K562 (cell line): ENCODE measurements at regions not wholly inside any gene's neighbourhood (a gene's known extent, or its start where the extent isn't known, plus 50 kb on each side); places are given as distances from the start of the nearest gene placed in this dataset.
A peak's percentile ranks its signal among the peaks of the same experiment; 100 is the strongest.

ENCODE experiments used
- ATAC-seq: fragments of 200-7000 bp; cut with Tn5 transposase; 3 replicates; pipeline ENCODE4 v1.9.1; 2020; ENCODE audit warnings: moderate library complexity
- BruUV-seq: library from RNA; stranded (reverse); fragments of 400-500 nt; replicated peaks from 2 replicates; lab custom pipeline; 2021; lab: Mats Ljungman, UMichigan
- CTCF ChIA-PET: fragments of 300-600 bp; formaldehyde crosslinking; extraction: SDS; loops from one replicate; lab custom pipeline; 2021; ENCODE audit warnings: low intra/inter-chr PET ratio; lab: Yijun Ruan, JAX
- POLR2A ChIA-PET: fragments of 300-600, 350-650 bp; sonication (Branson Sonifier 250); formaldehyde crosslinking; extraction: SDS; loops from one replicate; lab custom pipeline; 2021; ENCODE audit warnings: antibody characterized with exemption, inconsistent platforms; lab: Yijun Ruan, JAX
- DNase-seq, 4 experiments: peaks; one replicate each; pipeline versions ENCODE4 v3.0.0 to v3.0.0-alpha.2; 2011 to 2018; ENCODE audit warnings: low spot score in 3 of 4, mixed read lengths in 3 of 4; ENCODE audit errors: extremely low read depth in 1 of 4
- FAIRE-seq: peaks from 2 replicates; lab custom pipeline; 2011; peaks lifted over from hg19 to GRCh38; lab: Jason Lieb, UNC
- H2AFZ ChIP-seq: 2 replicates; pipeline ENCODE4 v1.6.0; 2011; ENCODE audit warnings: low read depth, low read length, control low read depth, inconsistent platforms
- H3K27ac ChIP-seq: fragments of 200-600 bp; 3 replicates; pipeline ENCODE4 v1.8.0; 2011; ENCODE audit warnings: low read depth, mild to moderate bottlenecking, control low read depth, inconsistent platforms, low read length, moderate library complexity, mixed read lengths; ENCODE audit errors: extremely low read depth
- H3K27me3 ChIP-seq, 2 experiments: fragments of 300-600 bp in 1 of 2; 2 replicates in 1 of 2; 3 replicates in 1 of 2; pipeline versions ENCODE4 v1.6.0 to v1.8.0; 2011; ENCODE audit warnings: inconsistent platforms in 2 of 2, low read length in 2 of 2, mild to moderate bottlenecking in 1 of 2, mixed read lengths in 1 of 2, moderate library complexity in 1 of 2; ENCODE audit not compliant: control insufficient read depth in 2 of 2, insufficient read depth in 2 of 2
- H3K36me3 ChIP-seq: fragments of 300-600 bp; 3 replicates; pipeline ENCODE4 v1.8.0; 2011; ENCODE audit warnings: mild to moderate bottlenecking, low read length, inconsistent platforms; ENCODE audit not compliant: control insufficient read depth, insufficient read depth
- H3K4me1 ChIP-seq, 2 experiments: fragments of 200-600 bp in 1 of 2; replicated peaks in 1 of 2; 2 replicates in 1 of 2; 3 replicates in 1 of 2; pipeline versions ENCODE4 v1.5.1 to v1.8.0; 2011; ENCODE audit warnings: inconsistent platforms in 2 of 2, low read length in 2 of 2, mild to moderate bottlenecking in 1 of 2, mixed read lengths in 1 of 2, moderate library complexity in 1 of 2; ENCODE audit not compliant: control insufficient read depth in 2 of 2, insufficient read depth in 2 of 2
- H3K4me2 ChIP-seq: 2 replicates; pipeline ENCODE4 v1.6.1; 2011; ENCODE audit warnings: low read length, control low read depth, inconsistent platforms, mixed read lengths; ENCODE audit not compliant: insufficient read depth
- H3K4me3 ChIP-seq: fragments of 200-600 bp; sonication (generic), shearing (Covaris generic); 2 replicates; pipeline ENCODE4 v1.5.1; 2016; ENCODE audit warnings: control low read depth, inconsistent platforms
- H3K79me2 ChIP-seq: fragments of 200-600 bp; 3 replicates; pipeline ENCODE4 v1.8.0; 2011; ENCODE audit warnings: low read length, inconsistent platforms; ENCODE audit not compliant: control insufficient read depth, insufficient read depth
- H3K9ac ChIP-seq, 2 experiments: 2 replicates each; pipeline versions ENCODE4 v1.6.0 to v1.6.1; 2011; ENCODE audit warnings: low read depth in 2 of 2, low read length in 2 of 2, control low read depth in 1 of 2, inconsistent platforms in 1 of 2, mild to moderate bottlenecking in 1 of 2, mixed read lengths in 1 of 2; ENCODE audit not compliant: insufficient read depth in 1 of 2
- H3K9me1 ChIP-seq: one replicate; pipeline ENCODE4 v1.6.0; 2011; ENCODE audit warnings: inconsistent platforms, mild to moderate bottlenecking, low read length, moderate library complexity; ENCODE audit not compliant: control insufficient read depth, insufficient read depth
- H3K9me3 ChIP-seq: replicated peaks from 2 replicates; pipeline ENCODE4 v1.5.1; 2011; ENCODE audit warnings: low read depth, low read length, inconsistent platforms; ENCODE audit not compliant: control insufficient read depth, insufficient read depth
- H4K20me1 ChIP-seq: replicated peaks from 2 replicates; pipeline ENCODE4 v1.6.1; 2011; ENCODE audit warnings: low read length, inconsistent platforms, mixed read lengths; ENCODE audit not compliant: control insufficient read depth, insufficient read depth
- CEBPB ChIP-seq: fragments of 450-650 bp; IDR thresholded peaks from 2 replicates; pipeline ENCODE4 v1.6.1; 2016; ENCODE audit warnings: missing genetic modification characterization, missing compliant biosample characterization
- CREB5 ChIP-seq: fragments of 250-450 bp; sonication (Bioruptor Pico); IDR thresholded peaks from 2 replicates; pipeline ENCODE4 v1.5.0; 2020; ENCODE audit warnings: mild to moderate bottlenecking
- KHSRP ChIP-seq: fragments of 450-650 bp; IDR thresholded peaks from 2 replicates; pipeline ENCODE4 v1.6.1; 2017
- MAFF ChIP-seq: IDR thresholded peaks from 2 replicates; pipeline ENCODE4 v1.6.1; 2012; ENCODE audit warnings: low read length, improper control_type of control experiment
- NFXL1 ChIP-seq: fragments of 450-650 bp; formaldehyde crosslinking; IDR thresholded peaks from 2 replicates; pipeline ENCODE4 v1.4.0; 2021; ENCODE audit warnings: mild to moderate bottlenecking
- PHTF2 ChIP-seq: fragments of 250-450 bp; sonication (Bioruptor Pico); IDR thresholded peaks from 2 replicates; pipeline ENCODE4 v1.5.0; 2021; ENCODE audit warnings: mild to moderate bottlenecking
- POU5F1 ChIP-seq: fragments of 150-350 bp; IDR thresholded peaks from 2 replicates; pipeline ENCODE4 v1.6.1; 2014; ENCODE audit warnings: borderline replicate concordance, low read length, low read depth, mild to moderate bottlenecking; ENCODE audit not compliant: partially characterized antibody
- RBM14 ChIP-seq: fragments of 200-400 bp; formaldehyde crosslinking; IDR thresholded peaks from 2 replicates; pipeline ENCODE4 v1.6.1; 2018; ENCODE audit warnings: low read depth, mild to moderate bottlenecking, low read length, moderate library complexity, borderline replicate concordance; ENCODE audit not compliant: insufficient read depth
- TARDBP ChIP-seq: fragments of 450-650 bp; IDR thresholded peaks from 2 replicates; pipeline ENCODE4 v1.6.1; 2016
- U2AF2 ChIP-seq: fragments of 200-400 bp; formaldehyde crosslinking; optimal IDR thresholded peaks from 2 replicates; pipeline ENCODE3; 2017; ENCODE audit warnings: low read depth, mild to moderate bottlenecking, low read length
- ZNF316 ChIP-seq: fragments of 450-650 bp; IDR thresholded peaks from 2 replicates; pipeline ENCODE4 v1.6.1; 2016
- ZNF398 ChIP-seq: fragments of 250-450 bp; sonication (Bioruptor Pico); IDR thresholded peaks from 2 replicates; pipeline ENCODE4 v1.8.0; 2021; ENCODE audit warnings: moderate library complexity, mild to moderate bottlenecking, inconsistent platforms
- ZNF57 ChIP-seq: fragments of 450-650 bp; formaldehyde crosslinking; IDR thresholded peaks from 2 replicates; pipeline ENCODE4 v1.4.0; 2020; ENCODE audit warnings: mild to moderate bottlenecking, moderate library complexity
- ZNF696 ChIP-seq: fragments of 250-450 bp; sonication (Bioruptor Pico); conservative IDR thresholded peaks from 2 replicates; pipeline ENCODE4 v1.4.0; 2020; ENCODE audit warnings: mild to moderate bottlenecking, moderate library complexity
- WGBS: fragments of 100-300 bp; shearing (Covaris generic); methylation state at CpG from one replicate; pipeline ENCODE4 v1.1.6; 2016; ENCODE audit warnings: low coverage, mixed read lengths; ENCODE audit not compliant: insufficient coverage; ENCODE audit errors: missing lambda C conversion rate; 5-methylcytosine and 5-hydroxymethylcytosine counted together
- in situ Hi-C: fragments of 300-500 bp; cut with MboI; formaldehyde crosslinking; loops from 4 replicates; pipeline ENCODE4 v1.15.0; 2018; ENCODE audit warnings: inconsistent platforms, mixed read lengths
- intact Hi-C: fragments of 100-400 bp; cut with micrococcal nuclease; formaldehyde crosslinking; loops from 2 replicates; pipeline ENCODE4 v1.14.2; 2022

- intact Hi-C loops (no loop called here), in situ Hi-C loops (no loop called here)
- no peak overlapping the region for H3K27ac ChIP-seq
- no peaks in the 10 kb centered on the region for H3K9me3 ChIP-seq
- H3K79me2 ChIP-seq: no peaks in the 10 kb centered on the region
- no peak overlapping the region for H3K9ac ChIP-seq
- no peaks in the 10 kb centered on the region for H3K9me1 ChIP-seq
- BruUV-seq: no TSS peak
- ChIA-PET CTCF (no interaction called here), POLR2A (no interaction called here)
- no peak overlapping the region for H3K4me3 ChIP-seq
- DNase-seq (no peak), FAIRE-seq (no peak)
- H4K20me1 ChIP-seq: no peaks in the 10 kb centered on the region
- no peaks in the 10 kb centered on the region for H3K4me1 ChIP-seq
- 2% methylated on average over 3 of the region's 3 CpGs for WGBS
- no peaks in the 10 kb centered on the region for H3K36me3 ChIP-seq
- no peak overlapping the region for H2AFZ ChIP-seq
- H3K4me2 ChIP-seq: no peak overlapping the region
- peak; percentile 32; the same call in 1 of the 2 replicates for TF ChIP-seq ZNF316
- TF ChIP-seq KHSRP: no peak
- no peak for TF ChIP-seq ZNF57 (CRISPR knock-in tag)
- no peak for TF ChIP-seq RBM14
- TF ChIP-seq TARDBP: no peak
- 0 out of 2 replicates have a peak, but pooled peaks have one; percentile 6 for TF ChIP-seq MAFF
- TF ChIP-seq, all 486 proteins: peak for 2
- H3K27me3 ChIP-seq: no peaks in the 10 kb centered on the region
- no peak for ATAC-seq
These were observed 389.9 kb downstream of the MTRR start for GRCh38 chr5:8258801-8259200.

GRCh38 chr5:8270246-8270645 is 401.3 kb downstream of the MTRR start:
- Histone ChIP-seq H3K27ac (no peak overlapping the region), H4K20me1 (no peaks in the 10 kb centered on the region), H3K4me3 (no peak overlapping the region), H3K36me3 (no peaks in the 10 kb centered on the region), H3K9ac (no peak overlapping the region), H3K9me3 (no peaks in the 10 kb centered on the region), H3K79me2 (no peaks in the 10 kb centered on the region), H3K4me2 (no peak overlapping the region), H2AFZ (no peak overlapping the region), H3K4me1 (no peaks in the 10 kb centered on the region), H3K9me1 (no peaks in the 10 kb centered on the region), H3K27me3 (no peaks in the 10 kb centered on the region)
- in situ Hi-C loops (no loop called here), intact Hi-C loops (no loop called here)
- no TSS peak for BruUV-seq
- no peak for DNase-seq
- 0% methylated on average over 2 of the region's 2 CpGs for WGBS
- FAIRE-seq: no peak
- POLR2A ChIA-PET: no interaction called here
- TF ChIP-seq PHTF2 (CRISPR knock-in tag) (no peak), U2AF2 (no peak), NFXL1 (CRISPR knock-in tag) (no peak), CREB5 (no peak), POU5F1 (no peak), ZNF398 (CRISPR knock-in tag) (no peak), CEBPB (tag) (no peak), ZNF696 (CRISPR knock-in tag) (no peak)
- CTCF ChIA-PET: no interaction called here
- no peak for ATAC-seq
